ENCODE measurements at regions not wholly inside any gene's neighbourhood (a gene's known extent, or its start where the extent isn't known, plus 50 kb on each side); places are given as distances from the start of the nearest gene placed in this dataset.

GRCh38 chr10:9301148-9301547 is 1246.7 kb downstream of the GATA3 start:
- Histone ChIP-seq H3K27me3 (ENCODE audit: low read length) (no peaks in the 10 kb centered on the region), H2AFZ (ENCODE audit: low read depth, low read length, severe bottlenecking) (no peak overlapping the region), H3K4me3 (ENCODE audit: insufficient read depth, low read length, poor library complexity, severe bottlenecking) (no peak overlapping the region), H3K27ac (ENCODE audit: low read depth, low read length) (no peak overlapping the region), H3K4me2 (ENCODE audit: low read depth, low read length, poor library complexity, severe bottlenecking) (no peak overlapping the region), H3K36me3 (ENCODE audit: low read length) (no peaks in the 10 kb centered on the region), H3F3A (ENCODE audit: insufficient read depth) (no peaks in the 10 kb centered on the region), H3K79me2 (ENCODE audit: insufficient read depth, low read length) (no peaks in the 10 kb centered on the region), H3K9ac (ENCODE audit: low read length) (no peak overlapping the region), H4K20me1 (ENCODE audit: low read depth, low read length) (no peaks in the 10 kb centered on the region), H3K9me3 (ENCODE audit: insufficient read depth, low read length) (no peaks in the 10 kb centered on the region), H3K9me2 (replicated peaks; ENCODE audit: insufficient read depth, low read length) (no peaks in the 10 kb centered on the region)
- TF ChIP-seq EZH2phosphoT487 (conservative IDR thresholded peaks at IDR 0.05; ENCODE audit: low read length) (no peak), CTCF (IDR thresholded peaks at IDR 0.05; ENCODE audit: insufficient read depth, low read length, poor library complexity, severe bottlenecking) (no peak)

GRCh38 chr10:9301554-9301953 is 1247.1 kb downstream of the GATA3 start:
- no peak for TF ChIP-seq EZH2phosphoT487 (conservative IDR thresholded peaks at IDR 0.05; ENCODE audit: low read length)
- no peak for TF ChIP-seq CTCF (IDR thresholded peaks at IDR 0.05; ENCODE audit: insufficient read depth, low read length, poor library complexity, severe bottlenecking)
- H3K27ac ChIP-seq (ENCODE audit: low read depth, low read length): no peak overlapping the region
- no peaks in the 10 kb centered on the region for H3K9me2 ChIP-seq (replicated peaks; ENCODE audit: insufficient read depth, low read length)
- no peaks in the 10 kb centered on the region for H3K36me3 ChIP-seq (ENCODE audit: low read length)
- no peak overlapping the region for H3K9ac ChIP-seq (ENCODE audit: low read length)
- no peaks in the 10 kb centered on the region for H3F3A ChIP-seq (ENCODE audit: insufficient read depth)
- H3K79me2 ChIP-seq (ENCODE audit: insufficient read depth, low read length): no peaks in the 10 kb centered on the region
- H3K4me3 ChIP-seq (ENCODE audit: insufficient read depth, low read length, poor library complexity, severe bottlenecking): no peak overlapping the region
- no peaks in the 10 kb centered on the region for H3K9me3 ChIP-seq (ENCODE audit: insufficient read depth, low read length)
- H3K4me2 ChIP-seq (ENCODE audit: low read depth, low read length, poor library complexity, severe bottlenecking): no peak overlapping the region
- H2AFZ ChIP-seq (ENCODE audit: low read depth, low read length, severe bottlenecking): no peak overlapping the region
- H3K27me3 ChIP-seq (ENCODE audit: low read length): no peaks in the 10 kb centered on the region
- H4K20me1 ChIP-seq (ENCODE audit: low read depth, low read length): no peaks in the 10 kb centered on the region

GRCh38 chr10:9302140-9302746 is 1247.8 kb downstream of the GATA3 start:
- Histone ChIP-seq H3K4me3 (ENCODE audit: insufficient read depth, low read length, poor library complexity, severe bottlenecking) (no peak overlapping the region), H3K4me2 (ENCODE audit: low read depth, low read length, poor library complexity, severe bottlenecking) (no peak overlapping the region), H3K79me2 (ENCODE audit: insufficient read depth, low read length) (no peaks in the 10 kb centered on the region), H3K9ac (ENCODE audit: low read length) (no peak overlapping the region), H3K9me2 (replicated peaks; ENCODE audit: insufficient read depth, low read length) (no peaks in the 10 kb centered on the region), H3K27me3 (ENCODE audit: low read length) (no peaks in the 10 kb centered on the region), H3K36me3 (ENCODE audit: low read length) (no peaks in the 10 kb centered on the region), H2AFZ (ENCODE audit: low read depth, low read length, severe bottlenecking) (no peak overlapping the region), H3K27ac (ENCODE audit: low read depth, low read length) (no peak overlapping the region), H3F3A (ENCODE audit: insufficient read depth) (no peaks in the 10 kb centered on the region), H3K9me3 (ENCODE audit: insufficient read depth, low read length) (no peaks in the 10 kb centered on the region), H4K20me1 (ENCODE audit: low read depth, low read length) (no peaks in the 10 kb centered on the region)
- TF ChIP-seq EZH2phosphoT487 (conservative IDR thresholded peaks at IDR 0.05; ENCODE audit: low read length): no peak
- peak; percentile 10 for TF ChIP-seq CTCF (IDR thresholded peaks at IDR 0.05; ENCODE audit: insufficient read depth, low read length, poor library complexity, severe bottlenecking)
